Keratinocyte (primary cell): ENCODE measurements at regions not wholly inside any gene's neighbourhood (a gene's known extent, or its start where the extent isn't known, plus 50 kb on each side); places are given as distances from the start of the nearest gene placed in this dataset.

Experiments
- DNase-seq: peaks from one replicate; pipeline ENCODE4 v3.0.0-alpha.2; 2011; ENCODE audit warnings: low read depth, missing footprints, low spot score
- FAIRE-seq: peaks from 2 replicates; lab custom pipeline; 2011; peaks lifted over from hg19 to GRCh38; lab: Jason Lieb, UNC
- H2AFZ ChIP-seq: 2 replicates; pipeline ENCODE4 v1.6.0; 2012; ENCODE audit warnings: low read length, control low read depth, inconsistent platforms; ENCODE audit not compliant: control insufficient read depth
- H3K27ac ChIP-seq: 2 replicates; pipeline ENCODE4 v1.5.1; 2011; ENCODE audit warnings: low read length; ENCODE audit not compliant: control insufficient read depth, insufficient read depth
- H3K27me3 ChIP-seq: 3 replicates; pipeline ENCODE4 v1.6.0; 2011; ENCODE audit warnings: low read length; ENCODE audit not compliant: control insufficient read depth, insufficient read depth; ENCODE audit errors: extremely low read depth
- H3K36me3 ChIP-seq, 2 experiments: 2 replicates in 1 of 2; 3 replicates in 1 of 2; pipeline ENCODE4 v1.5.1; 2011; ENCODE audit warnings: low read length in 2 of 2, mild to moderate bottlenecking in 1 of 2; ENCODE audit not compliant: control insufficient read depth in 2 of 2, insufficient read depth in 2 of 2; ENCODE audit errors: extremely low read depth in 1 of 2
- H3K4me1 ChIP-seq: 3 replicates; pipeline ENCODE4 v1.5.1; 2011; ENCODE audit warnings: low read length; ENCODE audit not compliant: control insufficient read depth, insufficient read depth; ENCODE audit errors: extremely low read depth
- H3K4me2 ChIP-seq: 3 replicates; pipeline ENCODE4 v1.6.0; 2011; ENCODE audit warnings: low read depth, low read length; ENCODE audit not compliant: control insufficient read depth, insufficient read depth; ENCODE audit errors: extremely low read depth
- H3K4me3 ChIP-seq, 3 experiments: fragments of 200-600 bp in 1 of 3; sonication (generic) in 1 of 3; 2 replicates in 2 of 3; 3 replicates in 1 of 3; pipeline ENCODE4 v1.5.1; 2011 to 2016; ENCODE audit warnings: low read length in 3 of 3, mild to moderate bottlenecking in 3 of 3, control low read depth in 2 of 3, inconsistent platforms in 1 of 3, low read depth in 1 of 3, mixed read lengths in 1 of 3, mixed run types in 1 of 3, moderate library complexity in 1 of 3; ENCODE audit not compliant: control insufficient read depth in 2 of 3, insufficient read depth in 2 of 3; ENCODE audit errors: extremely low read depth in 1 of 3
- H3K79me2 ChIP-seq: 2 replicates; pipeline ENCODE4 v1.6.0; 2012; ENCODE audit warnings: low read length; ENCODE audit not compliant: control insufficient read depth, insufficient read depth
- H3K9ac ChIP-seq: 3 replicates; pipeline ENCODE4 v1.6.0; 2011; ENCODE audit warnings: low read length; ENCODE audit not compliant: control insufficient read depth, insufficient read depth; ENCODE audit errors: extremely low read depth
- H3K9me1 ChIP-seq: 3 replicates; pipeline ENCODE4 v1.6.0; 2011; ENCODE audit warnings: low read length; ENCODE audit not compliant: control insufficient read depth, insufficient read depth; ENCODE audit errors: extremely low read depth
- H3K9me3 ChIP-seq: 2 replicates; pipeline ENCODE4 v1.5.1; 2012; ENCODE audit warnings: low read depth, low read length; ENCODE audit not compliant: control insufficient read depth
- H4K20me1 ChIP-seq: 3 replicates; pipeline ENCODE4 v1.6.0; 2011; ENCODE audit warnings: low read length; ENCODE audit not compliant: control insufficient read depth, insufficient read depth; ENCODE audit errors: extremely low read depth
- CTCF ChIP-seq, 3 experiments: IDR thresholded peaks in 1 of 3; conservative IDR thresholded peaks in 1 of 3; optimal IDR thresholded peaks in 1 of 3; 2 replicates in 2 of 3; 3 replicates in 1 of 3; pipeline versions ENCODE3 to v1.5.1; 2011; ENCODE audit warnings: low read length in 3 of 3, mild to moderate bottlenecking in 3 of 3, moderate library complexity in 2 of 3, control low read depth in 1 of 3, inconsistent platforms in 1 of 3; ENCODE audit not compliant: insufficient read depth in 2 of 3; ENCODE audit errors: extremely low read depth in 1 of 3
- EZH2 ChIP-seq: IDR thresholded peaks from one replicate; pipeline ENCODE4 v1.6.1; 2012; ENCODE audit warnings: inconsistent platforms, mild to moderate bottlenecking, low read length, moderate library complexity
- dilution Hi-C: fragments of 300-500 bp; cut with MboI; formaldehyde crosslinking; loops from one replicate; pipeline ENCODE4 v1.7.0; 2020; ENCODE audit warnings: low sequenced_read_pairs; ENCODE audit not compliant: extremely low pct_ligation_motif_present

- no peaks in the 10 kb centered on the region for H3K4me1 ChIP-seq
- no peaks in the 10 kb centered on the region for H3K79me2 ChIP-seq
- dilution Hi-C loops: no loop called here
- no peaks in the 10 kb centered on the region for H3K9me3 ChIP-seq
- H3K27me3 ChIP-seq: no peaks in the 10 kb centered on the region
- no peaks in the 10 kb centered on the region for H4K20me1 ChIP-seq
- no peak for DNase-seq
- no peak for FAIRE-seq
- no peaks in the 10 kb centered on the region for H3K9me1 ChIP-seq
- TF ChIP-seq EZH2 (no peak), CTCF (optimal IDR thresholded peaks at IDR 0.05 in 1 of 3, IDR thresholded peaks at IDR 0.05 in 1 of 3, conservative IDR thresholded peaks at IDR 0.05 in 1 of 3; ENCODE audit: extremely low read depth in 1 of 3, insufficient read depth in 2 of 3, low read length in 3 of 3) (no peak)
- no peak overlapping the region for H3K4me2 ChIP-seq
- H3K27ac ChIP-seq: no peak overlapping the region
- no peak overlapping the region for H3K9ac ChIP-seq
- H2AFZ ChIP-seq: no peak overlapping the region
- H3K36me3 ChIP-seq: no peaks in the 10 kb centered on the region
- H3K4me3 ChIP-seq: no peak overlapping the region
Measured at GRCh38 chr13:65553096-65553727, 1676.9 kb downstream of the PCDH9 start.

- Histone ChIP-seq H3K9me1 (no peaks in the 10 kb centered on the region), H3K9me3 (no peaks in the 10 kb centered on the region), H3K36me3 (no peaks in the 10 kb centered on the region), H2AFZ (no peak overlapping the region), H3K79me2 (no peaks in the 10 kb centered on the region), H3K4me3 (no peak overlapping the region), H3K4me2 (no peak overlapping the region), H3K9ac (no peak overlapping the region), H4K20me1 (no peaks in the 10 kb centered on the region), H3K4me1 (no peaks in the 10 kb centered on the region), H3K27ac (no peak overlapping the region), H3K27me3 (no peaks in the 10 kb centered on the region)
- dilution Hi-C loops: no loop called here
- FAIRE-seq (no peak), DNase-seq (no peak)
- TF ChIP-seq CTCF (optimal IDR thresholded peaks at IDR 0.05 in 1 of 3, IDR thresholded peaks at IDR 0.05 in 1 of 3, conservative IDR thresholded peaks at IDR 0.05 in 1 of 3; ENCODE audit: extremely low read depth in 1 of 3, insufficient read depth in 2 of 3, low read length in 3 of 3): no peak
- TF ChIP-seq EZH2: no peak
Measured at GRCh38 chr13:65551208-65551607, 1678.9 kb downstream of the PCDH9 start.
